RPMI7951 (cell line): ENCODE measurements at regions not wholly inside any gene's neighbourhood (a gene's known extent, or its start where the extent isn't known, plus 50 kb on each side); places are given as distances from the start of the nearest gene placed in this dataset.

ENCODE experiments used
- DNase-seq: peaks from one replicate; pipeline ENCODE4 v3.0.0-alpha.2; 2012; ENCODE audit warnings: low read depth

DNA sequence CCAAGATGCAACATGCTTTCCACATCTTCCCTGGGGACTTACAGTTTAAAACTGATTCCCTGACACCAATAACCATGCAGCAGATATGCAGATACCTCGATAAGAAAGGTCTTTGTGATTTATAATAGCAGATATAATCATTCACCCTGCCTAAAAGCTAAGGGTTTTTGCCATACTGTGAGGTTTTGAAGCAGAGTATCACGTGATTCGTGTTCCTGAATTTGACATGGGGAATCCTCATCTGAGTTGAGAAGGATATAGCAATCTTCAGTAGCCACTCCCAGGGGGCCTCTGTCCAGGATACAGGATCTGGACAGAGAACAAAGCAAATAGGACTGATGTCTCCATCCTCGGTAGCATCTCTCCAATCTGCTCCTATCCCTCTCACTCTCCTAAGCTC lies 79.1 kb upstream of the SDK2 start:
- no peak for DNase-seq

GRCh38 chr17:73724341-73724740 lies 80.1 kb upstream of the SDK2 start:
- DNase-seq: no peak

GRCh38 chr17:73724990-73725389 lies 80.7 kb upstream of the SDK2 start:
- DNase-seq: no peak

DNA sequence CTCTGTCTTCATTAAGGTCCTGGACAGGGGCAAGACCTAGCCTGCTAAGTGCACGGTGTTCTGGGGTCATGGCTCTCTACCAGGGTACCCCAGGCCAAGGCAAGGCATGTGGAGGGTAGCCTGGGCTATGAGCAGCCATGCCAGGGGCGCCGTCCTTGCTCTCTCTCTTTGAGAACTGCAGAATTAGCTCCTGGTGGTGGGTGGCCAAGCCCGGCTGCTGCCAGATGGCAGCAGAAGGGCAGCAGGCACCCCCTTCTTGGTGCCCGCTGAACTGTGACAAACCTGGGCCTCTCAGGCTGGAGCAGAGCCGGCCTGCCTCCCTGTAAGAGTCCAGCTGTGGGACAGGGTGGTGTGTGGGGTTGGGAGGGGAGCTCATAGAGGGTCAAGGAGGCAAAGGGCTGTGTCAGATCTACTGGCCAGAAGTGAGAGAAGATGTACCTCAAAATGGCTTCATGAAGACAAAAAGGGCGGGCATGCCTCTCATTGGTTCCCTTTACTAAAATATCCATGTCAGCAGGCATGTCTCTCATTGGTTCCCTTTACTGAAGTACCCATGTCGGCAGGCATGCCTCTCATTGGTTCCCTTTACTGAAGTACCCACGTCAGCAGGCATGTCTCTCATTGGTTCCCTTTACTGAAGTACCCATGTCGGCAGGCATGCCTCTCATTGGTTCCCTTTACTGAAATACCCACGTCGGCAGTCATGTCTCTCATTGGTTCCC lies 81.7 kb upstream of the SDK2 start:
- no peak for DNase-seq

- no peak for DNase-seq
Observed at GRCh38 chr17:73727941-73728340, 83.7 kb upstream of the SDK2 start.

DNA sequence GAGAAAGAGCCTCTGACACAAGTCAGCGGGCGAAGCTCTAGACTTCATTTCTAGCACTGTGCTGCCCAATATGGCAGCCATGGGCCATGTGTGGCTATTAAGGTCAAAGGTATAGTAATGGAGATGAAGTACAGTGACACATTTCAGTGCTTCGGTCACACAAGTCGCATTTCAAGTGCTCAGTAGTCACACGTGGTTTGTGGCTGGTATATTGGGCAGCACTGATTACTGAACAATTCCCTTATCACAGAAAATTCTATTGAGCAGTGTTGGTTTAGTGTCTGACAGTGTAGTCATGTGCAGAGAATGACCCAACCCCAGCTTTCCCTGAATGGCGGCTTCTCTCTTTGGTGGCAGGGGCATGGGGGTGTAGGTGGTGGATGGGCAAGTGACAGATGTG lies 84.9 kb upstream of the SDK2 start:
- DNase-seq: no peak

DNA sequence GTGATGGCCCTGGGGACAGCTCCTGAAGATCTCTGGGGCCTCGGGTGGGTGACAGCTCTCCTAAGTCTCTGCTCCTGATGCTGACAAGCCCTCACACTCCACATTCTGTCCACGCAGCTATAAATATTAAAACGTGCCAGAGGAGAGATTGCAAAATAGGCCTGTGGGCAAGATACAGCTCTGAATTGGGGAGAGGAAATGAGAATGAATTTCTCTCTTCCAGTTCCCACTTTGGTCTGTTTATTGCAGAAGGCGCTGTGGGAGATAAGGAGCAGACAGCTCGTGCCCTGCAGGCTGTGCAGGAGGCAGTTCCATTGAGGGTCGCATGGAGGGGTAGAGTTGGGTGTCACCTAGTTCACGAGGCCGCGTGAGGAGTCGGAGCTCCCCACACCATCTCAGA lies 87.5 kb upstream of the SDK2 start:
- DNase-seq: no peak

DNA sequence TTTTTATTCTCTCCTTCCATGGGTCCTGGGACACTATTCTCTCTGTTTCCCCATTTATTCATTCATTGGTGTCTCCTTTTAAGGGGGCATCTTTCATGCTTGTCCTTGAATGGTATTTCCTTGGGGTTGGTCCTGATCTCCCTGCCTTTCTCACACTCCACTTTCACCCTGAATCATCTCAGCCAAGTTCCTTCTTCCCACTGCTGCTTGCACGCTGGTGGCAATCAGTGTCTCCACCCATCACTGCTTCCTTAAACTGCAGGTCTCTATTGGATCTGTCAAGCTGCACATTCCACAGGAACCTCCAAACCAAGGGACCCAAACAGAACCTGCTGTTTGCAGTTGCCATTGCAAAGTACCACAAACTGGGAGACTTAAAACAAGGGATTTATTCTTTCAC lies 89.3 kb upstream of the SDK2 start:
- DNase-seq: no peak

- no peak for DNase-seq
Observed at GRCh38 chr17:73735245-73735644, 91.0 kb upstream of the SDK2 start.

- no peak for DNase-seq
Observed at GRCh38 chr17:73738751-73739575, 94.7 kb upstream of the SDK2 start.

GRCh38 chr17:73740370-73740769 lies 96.1 kb upstream of the SDK2 start:
- DNase-seq: no peak

DNA sequence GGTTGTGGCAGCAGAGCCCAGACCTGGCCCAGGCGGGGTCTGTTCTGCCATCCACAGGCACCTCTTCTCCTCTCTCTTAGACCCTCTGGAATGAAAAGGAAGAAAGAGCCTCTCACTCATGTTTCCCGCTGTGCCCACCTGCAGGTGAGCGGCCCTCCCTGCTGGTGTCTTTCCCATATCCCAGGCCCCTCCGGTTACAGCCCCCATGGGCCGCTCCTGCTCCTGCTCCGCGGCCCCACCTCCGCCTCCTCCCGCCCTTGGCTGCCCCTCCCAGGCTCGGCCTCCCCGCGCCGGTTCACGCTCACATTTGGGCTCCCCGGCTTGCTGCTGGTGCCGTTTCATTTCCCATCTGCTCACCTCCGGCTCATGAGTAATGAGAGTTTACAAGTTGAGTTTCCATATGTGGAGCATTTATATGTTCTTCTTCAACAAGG lies 98.7 kb upstream of the SDK2 start:
- DNase-seq: no peak

DNA sequence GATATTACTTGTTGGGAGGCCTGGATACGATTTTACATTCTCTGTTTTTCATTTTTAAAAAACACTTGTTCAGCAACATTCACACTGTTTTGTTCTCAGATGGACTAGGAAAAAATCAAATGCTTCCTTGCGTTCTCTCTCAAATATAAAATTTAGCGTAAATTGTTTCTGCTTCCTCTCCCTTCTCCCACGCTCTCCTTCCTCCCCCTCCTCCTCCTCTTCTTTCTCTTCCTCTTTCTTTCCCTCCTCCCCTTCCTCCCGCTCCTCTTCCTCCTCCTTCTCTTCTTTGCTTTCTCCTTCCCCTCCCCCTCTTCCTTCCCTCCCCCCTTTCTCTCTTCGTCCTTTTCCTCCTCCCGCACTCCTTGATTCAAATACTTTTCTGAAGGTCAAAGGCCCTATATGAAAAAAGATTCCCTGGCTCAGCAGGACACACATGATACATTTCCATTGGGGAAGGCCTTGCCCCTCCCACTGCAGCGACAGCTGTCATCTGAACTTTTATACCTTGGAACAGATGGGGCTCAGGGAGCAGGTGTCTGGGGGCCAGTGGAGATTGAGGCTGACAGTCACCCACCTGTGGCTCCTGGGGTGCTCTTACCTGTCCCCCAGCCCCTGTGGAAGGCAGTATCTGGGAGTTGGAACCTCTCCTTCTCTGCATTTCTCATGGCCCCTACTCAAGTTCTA lies 99.4 kb upstream of the SDK2 start:
- DNase-seq: no peak

DNA sequence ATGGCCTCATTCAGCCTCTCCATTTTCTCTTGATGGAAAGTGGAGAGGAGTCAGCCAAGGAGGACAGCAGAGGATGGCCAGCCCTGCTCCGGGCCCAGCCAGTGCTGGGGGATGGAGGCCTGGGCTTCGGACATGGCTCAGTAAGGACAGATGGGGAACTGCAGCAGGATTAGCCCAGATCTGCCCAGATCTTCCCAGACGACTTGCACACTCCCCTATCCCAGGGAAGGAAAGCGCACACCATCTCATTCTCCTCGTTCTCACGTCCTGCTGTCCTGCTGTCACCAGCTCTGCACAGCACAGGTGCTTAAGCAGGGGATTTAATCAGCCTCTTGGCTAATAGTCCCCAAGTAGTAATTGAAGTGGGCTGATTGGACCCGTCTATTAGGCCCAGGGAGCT lies 100.2 kb upstream of the SDK2 start:
- DNase-seq: no peak

- DNase-seq: no peak
Observed at GRCh38 chr17:73746314-73747073, 102.2 kb upstream of the SDK2 start.

- DNase-seq: no peak
Observed at GRCh38 chr17:73747221-73748002, 103.2 kb upstream of the SDK2 start.

GRCh38 chr17:73748508-73748907 lies 104.3 kb upstream of the SDK2 start:
- DNase-seq: no peak

- peak; percentile 6 for DNase-seq
Observed at GRCh38 chr17:73749337-73749823, 105.1 kb upstream of the SDK2 start.

GRCh38 chr17:73749928-73750605 lies 105.8 kb upstream of the SDK2 start:
- no peak for DNase-seq

DNA sequence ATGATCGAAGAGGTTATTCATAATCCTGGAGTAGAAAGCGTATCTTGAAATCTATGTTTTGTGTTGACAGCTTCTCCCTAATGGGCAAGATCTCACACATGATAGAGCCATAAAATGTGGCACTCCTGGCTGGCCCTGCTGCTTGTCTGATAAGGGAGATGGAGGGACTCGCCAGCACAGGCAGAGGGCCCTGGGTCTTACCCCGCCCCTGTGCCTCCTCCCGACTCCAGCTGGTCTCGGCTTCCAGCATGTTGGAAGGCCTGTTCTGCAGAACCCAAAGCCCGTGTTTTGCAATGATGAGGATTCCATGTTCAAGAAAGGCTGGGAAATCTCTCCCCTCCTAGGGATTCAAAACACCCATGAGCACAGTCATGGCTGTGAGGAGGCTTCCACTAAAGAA lies 106.7 kb upstream of the SDK2 start:
- DNase-seq: no peak
